ENCODE measurements at regions not wholly inside any gene's neighbourhood (a gene's known extent, or its start where the extent isn't known, plus 50 kb on each side); places are given as distances from the start of the nearest gene placed in this dataset.

DNA sequence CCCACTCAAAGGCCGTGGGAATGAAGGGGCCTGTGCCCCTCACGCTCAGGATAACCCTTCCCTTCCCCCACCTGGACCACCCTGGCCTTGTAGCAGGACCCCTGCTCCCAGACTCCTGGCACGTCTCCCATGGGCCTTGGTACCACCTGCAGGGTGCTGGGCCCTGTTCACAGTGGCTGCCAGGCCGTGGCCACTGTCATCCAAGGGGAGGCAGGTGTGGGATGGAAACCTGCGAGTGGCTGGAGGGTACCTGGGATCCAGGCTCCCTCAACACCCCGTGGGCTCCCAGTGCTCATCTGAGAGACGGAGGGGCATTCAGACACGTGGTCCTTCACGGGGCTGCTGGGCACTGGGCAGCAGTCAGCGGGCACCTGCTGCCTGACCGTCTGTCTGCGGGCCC, 75.6 kb upstream of the CIBAR2 start:
- DNase-seq (ENCODE audit: low spot score) = no peak

GRCh38 chr16:85188822-85189672, 76.8 kb upstream of the CIBAR2 start:
- DNase-seq (ENCODE audit: low spot score) = no peak

DNA sequence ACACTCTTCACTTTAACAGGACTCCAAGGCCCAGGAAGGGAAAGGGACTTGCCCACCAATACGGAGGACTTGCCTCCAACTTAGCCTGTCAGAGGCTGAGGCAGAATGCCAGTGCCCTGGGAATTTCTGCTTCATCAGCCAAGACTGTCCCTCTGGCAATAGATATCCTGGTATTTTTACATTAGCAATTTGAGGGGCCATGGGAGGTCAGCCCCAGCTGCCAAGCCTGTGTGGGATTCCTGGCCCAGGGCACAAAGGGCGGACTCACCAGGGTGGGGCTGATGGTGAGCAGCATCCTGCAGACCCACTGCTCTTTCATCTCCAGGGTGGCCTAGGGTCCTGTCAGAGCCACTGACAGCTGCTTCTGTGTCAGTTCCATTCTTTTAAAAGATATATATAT, 78.3 kb upstream of the CIBAR2 start:
- no peak for DNase-seq (ENCODE audit: low spot score)

GRCh38 chr16:85191341-85191965, 79.2 kb upstream of the CIBAR2 start:
- DNase-seq (ENCODE audit: low spot score) = no peak

GRCh38 chr16:85192238-85193114, 80.2 kb upstream of the CIBAR2 start:
- no peak for DNase-seq (ENCODE audit: low spot score)

GRCh38 chr16:85193115-85193493, 80.8 kb upstream of the CIBAR2 start:
- DNase-seq (ENCODE audit: low spot score) = no peak

DNA sequence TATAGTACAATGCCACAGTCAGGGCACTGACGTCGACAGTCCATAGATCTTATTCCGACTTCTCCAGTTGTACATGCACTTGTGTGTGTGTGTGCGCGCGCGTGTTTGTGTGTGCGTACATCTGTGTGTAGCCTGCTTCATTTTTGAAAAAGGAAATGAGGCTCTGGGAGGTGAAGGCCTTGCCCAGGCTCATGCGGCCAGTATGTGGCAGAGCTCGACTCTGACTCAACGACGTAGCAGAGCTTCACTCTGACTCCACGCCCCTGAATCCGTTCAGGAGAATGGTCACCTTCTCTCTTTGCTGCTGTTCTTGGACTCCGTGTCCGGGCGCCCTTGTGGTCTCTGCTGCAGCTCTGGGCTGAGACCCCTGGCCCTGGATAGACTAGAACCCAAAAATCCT, 81.6 kb upstream of the CIBAR2 start:
- no peak for DNase-seq (ENCODE audit: low spot score)

GRCh38 chr16:85194307-85195270, 82.3 kb upstream of the CIBAR2 start:
- DNase-seq (ENCODE audit: low spot score) = no peak

- no peak for DNase-seq (ENCODE audit: low spot score)
Measured at GRCh38 chr16:85195271-85195647, 83.0 kb upstream of the CIBAR2 start.

DNA sequence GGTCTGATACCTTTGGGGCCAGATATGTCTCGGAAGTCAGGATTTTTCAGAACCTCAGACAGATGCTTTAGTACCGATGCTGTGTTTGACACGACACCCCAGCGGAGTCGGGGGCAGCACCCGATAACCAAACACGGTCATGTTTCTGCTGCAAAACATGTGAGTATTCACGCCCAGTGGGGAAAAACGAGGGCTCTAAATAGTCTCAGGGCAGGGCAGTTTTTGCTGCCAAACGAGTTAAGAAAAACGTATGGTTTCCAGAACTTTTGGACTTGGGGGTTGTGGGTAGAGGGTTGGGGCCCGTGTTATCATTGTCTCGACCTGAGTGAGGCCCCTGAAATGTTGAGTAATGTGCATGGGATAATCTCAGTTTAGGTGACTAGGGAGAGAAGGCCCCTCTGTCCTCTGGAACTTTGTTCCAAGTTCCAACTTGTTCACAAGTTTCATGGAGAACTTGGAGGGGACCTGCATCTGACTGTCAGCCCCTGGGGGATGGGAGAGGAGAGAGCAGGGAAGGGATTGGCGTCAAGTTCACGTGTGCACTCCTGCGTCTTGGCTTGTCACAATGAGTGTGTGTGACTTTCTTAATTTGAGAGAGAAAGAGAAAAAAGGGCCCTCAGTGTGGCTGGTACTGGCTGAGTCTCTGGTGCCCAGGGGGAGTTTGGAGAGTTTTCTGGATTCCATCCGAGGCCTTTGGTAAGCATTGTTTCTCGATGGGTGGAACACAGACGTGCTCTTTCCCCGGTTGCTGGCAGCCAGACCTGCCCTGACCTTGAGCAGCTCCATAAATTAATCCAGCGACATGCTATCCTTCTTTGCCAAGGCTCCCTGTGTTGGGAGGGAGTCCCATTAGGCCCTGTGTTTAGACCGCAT, 83.9 kb upstream of the CIBAR2 start:
- no peak for DNase-seq (ENCODE audit: low spot score)

DNA sequence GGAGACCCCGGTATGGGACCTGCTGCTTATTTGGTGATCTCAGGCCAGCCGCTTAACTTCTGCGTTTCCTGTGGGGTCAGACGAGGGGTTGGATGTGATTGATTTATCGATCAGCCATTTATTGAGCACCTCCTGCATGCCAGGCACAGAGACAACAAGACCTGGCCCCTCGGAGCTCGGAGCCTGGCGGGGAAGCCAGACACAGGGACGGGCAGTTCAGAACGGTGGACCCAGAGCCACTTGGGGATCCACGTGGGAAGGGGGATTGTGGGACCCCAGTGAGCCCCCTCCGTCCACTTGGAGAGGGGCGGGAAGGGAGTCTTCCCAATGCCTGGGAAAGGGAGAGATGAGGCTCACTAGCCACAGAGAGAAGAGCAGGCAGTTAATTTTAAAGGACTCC, 84.7 kb upstream of the CIBAR2 start:
- no peak for DNase-seq (ENCODE audit: low spot score)

DNA sequence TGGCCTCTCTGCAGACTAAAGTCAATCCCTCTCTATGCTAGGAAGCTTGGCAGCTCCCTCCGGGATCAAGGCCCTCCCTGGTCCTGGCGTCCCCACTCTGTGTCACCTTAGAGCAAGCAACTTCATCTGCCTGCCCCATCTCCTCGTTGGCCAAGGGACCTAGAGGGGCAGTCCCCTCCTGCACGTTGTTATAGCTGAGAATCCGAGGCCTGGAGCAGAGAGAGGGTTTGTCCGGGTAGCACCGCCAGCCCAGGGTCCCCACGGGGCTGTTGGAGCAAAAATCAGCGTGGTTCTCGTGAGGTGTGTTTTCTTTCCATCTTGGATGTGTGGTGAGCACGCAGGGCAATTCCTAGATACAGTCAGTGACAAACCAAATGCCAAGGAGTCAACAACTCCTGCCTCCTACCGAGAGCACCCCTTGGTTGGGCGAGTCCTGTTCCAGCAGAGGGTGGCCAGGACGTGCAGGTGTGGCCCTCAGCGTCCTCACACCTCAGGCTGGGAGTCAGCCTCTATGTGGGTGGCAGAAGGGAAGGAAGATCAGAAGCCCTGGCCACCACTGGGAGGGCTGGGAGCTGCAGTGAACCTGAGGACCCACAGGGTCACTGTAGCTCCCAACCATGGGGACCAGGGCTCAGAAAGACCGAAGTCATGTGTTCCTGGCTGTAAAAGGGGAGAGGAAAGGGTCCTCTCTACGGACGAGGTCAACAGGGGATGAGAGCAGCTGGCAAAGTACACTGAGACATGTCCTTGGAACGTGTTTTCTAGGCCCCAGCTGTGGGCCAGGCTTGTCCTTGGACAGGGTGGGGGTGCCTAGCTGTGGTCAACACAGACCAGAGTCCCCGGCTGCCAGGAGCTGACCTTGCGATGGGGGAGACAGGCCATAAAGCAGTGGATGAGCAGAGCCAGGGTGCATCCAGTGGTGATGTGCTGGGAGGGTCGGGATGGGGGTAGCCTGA, 85.6 kb upstream of the CIBAR2 start:
- DNase-seq (ENCODE audit: low spot score) = no peak

DNA sequence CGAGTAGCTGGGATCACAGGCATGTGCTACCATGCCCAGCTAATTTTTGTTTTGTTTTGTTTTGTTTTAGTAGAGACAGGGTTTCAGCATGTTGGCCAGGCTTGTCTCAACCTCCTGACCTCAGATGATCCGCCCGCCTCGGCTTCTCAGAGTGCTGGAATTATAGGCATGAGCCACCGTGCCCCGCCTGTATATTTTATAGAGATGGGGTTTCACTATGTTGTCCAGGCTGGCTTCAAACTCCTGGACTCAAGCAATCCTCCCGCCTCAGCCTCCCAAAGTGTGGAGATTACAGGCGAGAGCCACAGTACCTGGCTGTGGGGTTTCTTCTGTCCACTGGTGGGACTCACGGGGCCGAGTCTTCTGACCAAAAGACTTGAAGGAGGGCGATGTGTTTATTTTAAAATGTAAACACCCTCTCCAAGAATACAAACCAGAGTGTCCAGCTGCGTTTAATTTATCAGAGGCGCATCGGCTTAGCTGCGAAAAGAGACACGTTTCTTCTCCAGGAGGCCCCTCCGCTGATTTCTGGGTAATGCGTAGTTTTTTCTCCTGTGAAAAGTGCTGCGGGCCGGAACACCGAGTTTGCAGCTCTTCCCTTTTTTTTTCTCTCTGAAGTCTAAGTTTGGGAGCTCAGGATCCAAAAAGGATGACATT, 86.9 kb upstream of the CIBAR2 start:
- DNase-seq (ENCODE audit: low spot score) = no peak

DNA sequence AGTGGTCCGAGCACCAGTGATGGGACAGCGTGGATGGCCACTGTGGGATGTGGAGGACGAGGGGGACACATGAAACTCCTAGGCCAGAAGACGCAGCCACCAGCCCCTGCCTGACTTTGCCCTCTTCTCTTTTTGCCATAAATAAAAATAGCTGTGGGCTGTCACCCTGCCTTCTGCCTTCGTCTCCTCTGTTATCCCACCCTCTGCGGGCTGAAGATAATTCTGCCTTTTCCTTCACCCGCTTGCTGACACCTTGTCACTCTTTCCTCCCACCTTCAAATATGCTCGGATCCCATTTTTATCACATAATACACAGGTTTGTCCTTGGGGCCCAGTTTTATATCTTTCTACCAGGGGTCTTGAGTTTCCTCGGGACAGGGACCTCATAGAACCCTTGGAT, 87.6 kb upstream of the CIBAR2 start:
- DNase-seq (ENCODE audit: low spot score) = no peak

DNA sequence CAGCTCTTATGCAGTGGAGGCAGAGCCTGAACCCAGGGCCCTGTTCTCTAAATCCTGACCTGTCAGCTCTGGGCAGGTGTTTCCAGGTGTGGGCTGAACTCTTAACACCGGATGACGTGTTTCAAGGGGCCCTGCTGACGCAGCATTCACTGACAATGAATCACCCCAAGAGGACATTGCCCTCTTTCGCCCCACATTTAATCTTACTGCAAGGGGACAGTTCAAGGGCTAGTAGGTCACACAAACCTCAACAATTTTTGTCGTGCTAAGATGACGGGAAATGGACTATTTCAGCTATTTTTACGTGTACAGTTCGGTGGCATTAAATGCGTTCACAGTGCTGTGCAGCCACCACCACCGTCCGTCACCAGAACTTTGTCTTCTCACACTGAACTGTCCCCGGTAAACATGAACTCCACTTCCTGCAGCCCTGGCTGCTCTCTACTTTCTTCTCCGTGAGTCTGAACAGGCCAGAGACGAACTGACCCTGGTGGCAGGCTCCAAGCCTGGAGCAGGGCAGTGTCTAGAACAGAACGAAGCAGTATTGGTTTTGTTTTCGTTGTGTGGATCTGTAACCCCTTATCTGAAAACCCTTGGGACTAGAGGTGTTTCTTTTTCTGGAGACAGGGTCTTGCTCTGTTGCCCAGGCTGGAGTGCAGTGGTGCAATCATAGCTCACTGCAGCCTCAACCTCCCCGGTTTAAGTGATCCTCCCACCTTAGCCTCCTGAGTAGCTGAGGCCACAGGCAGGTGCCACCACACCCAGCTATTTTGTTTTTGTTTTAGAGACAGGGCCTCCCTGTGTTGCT, 88.4 kb upstream of the CIBAR2 start:
- DNase-seq (ENCODE audit: low spot score) = no peak

DNA sequence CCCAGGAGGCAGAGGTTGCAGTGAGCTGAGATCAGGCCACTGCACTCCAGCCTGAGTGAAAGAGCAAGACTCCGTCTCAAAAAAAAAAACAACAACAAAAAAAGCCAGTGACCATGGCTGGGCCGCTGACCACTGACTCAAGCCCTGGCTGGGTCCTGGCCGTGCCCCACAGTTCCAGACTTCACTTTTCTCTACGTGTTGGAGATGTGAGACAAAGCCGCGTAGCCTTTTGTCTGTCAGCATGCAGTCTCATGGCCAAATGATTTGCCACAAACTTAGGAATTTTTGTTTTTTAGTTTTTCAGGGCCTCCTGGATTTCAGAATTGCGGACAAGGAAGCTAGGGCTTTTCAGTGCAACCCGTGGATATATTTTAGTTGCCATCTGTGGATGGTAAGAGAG, 89.3 kb upstream of the CIBAR2 start:
- DNase-seq (ENCODE audit: low spot score) = no peak

DNA sequence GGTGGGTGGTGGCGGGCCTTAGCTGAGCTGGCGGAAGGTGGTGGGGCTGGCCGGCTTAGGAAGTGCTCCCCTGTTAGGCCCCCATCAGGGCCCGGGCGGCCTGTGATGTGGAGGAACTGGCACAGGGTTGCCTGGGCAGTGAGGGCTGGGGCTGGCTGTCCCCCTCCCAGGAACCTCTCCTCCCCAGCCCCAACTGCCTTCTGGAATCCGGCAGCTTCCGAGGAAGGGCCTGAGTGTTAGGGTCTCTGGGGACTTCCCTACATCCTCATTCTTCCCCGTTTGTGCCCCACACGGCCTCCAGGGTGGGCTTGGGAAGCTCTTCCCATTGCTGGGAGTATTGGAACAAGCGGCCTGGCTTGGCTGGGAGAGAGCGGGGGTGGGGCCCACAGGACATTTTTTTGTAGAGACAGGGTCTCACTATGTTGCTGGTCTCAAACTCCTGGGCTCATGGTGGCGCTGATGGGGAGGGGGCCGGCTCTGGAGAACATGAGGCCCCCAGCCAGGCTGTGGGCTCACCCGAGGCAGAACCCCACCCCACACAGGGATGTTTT, 89.9 kb upstream of the CIBAR2 start:
- DNase-seq (ENCODE audit: low spot score) = no peak

All from H4 (cell line).